CD14-positive monocyte (primary cell): ENCODE measurements at regions not wholly inside any gene's neighbourhood (a gene's known extent, or its start where the extent isn't known, plus 50 kb on each side); places are given as distances from the start of the nearest gene placed in this dataset.

Experiments
- DNase-seq, 3 donors: peaks; one replicate each; pipeline ENCODE4 v3.0.0-alpha.2; 2011 to 2022
- H2AFZ ChIP-seq: 2 replicates; pipeline ENCODE4 v1.6.0; 2012; ENCODE audit warnings: mild to moderate bottlenecking, low read depth, low read length, inconsistent platforms; ENCODE audit not compliant: insufficient read depth, poor library complexity, severe bottlenecking
- H3K27ac ChIP-seq, 2 donors: 1 replicate in 1 of 2; 2 replicates in 1 of 2; pipeline ENCODE4 v1.5.1; 2012 to 2013; ENCODE audit warnings: low read length in 2 of 2, control low read depth in 1 of 2, inconsistent platforms in 1 of 2, low read depth in 1 of 2, mild to moderate bottlenecking in 1 of 2
- H3K27me3 ChIP-seq, 2 donors: one replicate each; pipeline versions ENCODE4 v1.6.0 to v1.6.1; 2011 to 2013; ENCODE audit warnings: low read length in 2 of 2; ENCODE audit not compliant: control insufficient read depth in 2 of 2, insufficient read depth in 2 of 2
- H3K36me3 ChIP-seq, 2 donors: replicated peaks in 1 of 2; 1 replicate in 1 of 2; 2 replicates in 1 of 2; pipeline versions ENCODE4 v1.5.1 to v1.6.1; 2012 to 2013; ENCODE audit warnings: low read length in 2 of 2, control low read depth in 1 of 2, inconsistent platforms in 1 of 2, mild to moderate bottlenecking in 1 of 2; ENCODE audit not compliant: insufficient read depth in 2 of 2, control insufficient read depth in 1 of 2
- H3K4me1 ChIP-seq, 2 donors: 1 replicate in 1 of 2; 2 replicates in 1 of 2; pipeline versions ENCODE4 v1.5.1 to v1.6.1; 2012 to 2013; ENCODE audit warnings: low read length in 2 of 2, control low read depth in 1 of 2, inconsistent platforms in 1 of 2, mild to moderate bottlenecking in 1 of 2, moderate library complexity in 1 of 2; ENCODE audit not compliant: insufficient read depth in 2 of 2, control insufficient read depth in 1 of 2
- H3K4me2 ChIP-seq: replicated peaks from 2 replicates; pipeline ENCODE3; 2012; ENCODE audit warnings: low read length, moderate library complexity, mild to moderate bottlenecking; ENCODE audit not compliant: poor library complexity, severe bottlenecking; ENCODE audit errors: extremely low read depth
- H3K4me3 ChIP-seq, 3 experiments: fragments of 200-600 bp in 1 of 3; sonication (generic) in 1 of 3; replicated peaks in 1 of 3; 1 replicate in 2 of 3; 2 replicates in 1 of 3; pipeline ENCODE4 v1.5.1; 2011 to 2013; ENCODE audit warnings: low read length in 3 of 3, mild to moderate bottlenecking in 3 of 3, control low read depth in 2 of 3, low read depth in 2 of 3, inconsistent platforms in 1 of 3, moderate library complexity in 1 of 3
- H3K79me2 ChIP-seq: 2 replicates; pipeline ENCODE4 v1.6.0; 2012; ENCODE audit warnings: mild to moderate bottlenecking, control low read depth, inconsistent platforms, low read length, moderate library complexity; ENCODE audit not compliant: insufficient read depth
- H3K9ac ChIP-seq: 2 replicates; pipeline ENCODE4 v1.6.0; 2017; ENCODE audit warnings: low read length, mild to moderate bottlenecking; ENCODE audit not compliant: insufficient read depth, poor library complexity, severe bottlenecking
- H3K9me3 ChIP-seq, 2 donors: replicated peaks in 1 of 2; 1 replicate in 1 of 2; 2 replicates in 1 of 2; pipeline versions ENCODE4 v1.5.1 to v1.6.1; 2012 to 2013; ENCODE audit warnings: low read length in 2 of 2, control low read depth in 1 of 2; ENCODE audit not compliant: control insufficient read depth in 1 of 2, insufficient read depth in 1 of 2
- H4K20me1 ChIP-seq: 2 replicates; pipeline ENCODE4 v1.6.0; 2012; ENCODE audit warnings: mild to moderate bottlenecking, low read length, control low read depth, moderate library complexity; ENCODE audit not compliant: insufficient read depth
- H3K27ac Mint-ChIP-seq, 7 donors: one replicate each; pipeline ENCODE4 v1.8.0; 2020; ENCODE audit warnings: mild to moderate bottlenecking in 7 of 7, mixed read lengths in 7 of 7, moderate library complexity in 6 of 7, inconsistent platforms in 2 of 7
- H3K27me3 Mint-ChIP-seq, 3 donors: one replicate each; pipeline ENCODE4 v1.8.0; 2021 to 2022; ENCODE audit warnings: low read depth in 3 of 3, mild to moderate bottlenecking in 3 of 3, mixed read lengths in 3 of 3, moderate library complexity in 3 of 3, inconsistent platforms in 1 of 3
- H3K36me3 Mint-ChIP-seq, 2 donors: one replicate each; pipeline ENCODE4 v1.8.0; 2020; ENCODE audit warnings: mixed read lengths in 2 of 2, inconsistent platforms in 1 of 2, mild to moderate bottlenecking in 1 of 2
- H3K4me1 Mint-ChIP-seq: one replicate; pipeline ENCODE4 v1.8.0; 2020; ENCODE audit warnings: mild to moderate bottlenecking, mixed read lengths
- H3K4me3 Mint-ChIP-seq, 2 donors: one replicate each; pipeline ENCODE4 v1.8.0; 2020; ENCODE audit warnings: mild to moderate bottlenecking in 2 of 2, mixed read lengths in 2 of 2, moderate library complexity in 1 of 2
- H3K9me3 Mint-ChIP-seq, 7 donors: one replicate each; pipeline ENCODE4 v1.8.0; 2020 to 2022; ENCODE audit warnings: mixed read lengths in 7 of 7, mild to moderate bottlenecking in 6 of 7, moderate library complexity in 6 of 7, inconsistent platforms in 2 of 7
- WGBS: methylation state at CpG from one replicate; pipeline ENCODE4 v1.1.5; 2013; ENCODE audit warnings: missing lambda C conversion rate; ENCODE audit not compliant: insufficient coverage; 5-methylcytosine and 5-hydroxymethylcytosine counted together
- intact Hi-C, 2 donors: fragments of 100-400 bp; cut with micrococcal nuclease; formaldehyde crosslinking; loops; one replicate each; pipeline versions ENCODE4 v1.15.0 to v1.15.1; 2023
- TF ChIP-seq, protein P1 (sequence below): fragments of 200-600 bp; IDR thresholded peaks from one replicate; pipeline ENCODE4 v1.8.0; 2022; ENCODE audit warnings: antibody characterized with exemption, mild to moderate bottlenecking

DNA sequence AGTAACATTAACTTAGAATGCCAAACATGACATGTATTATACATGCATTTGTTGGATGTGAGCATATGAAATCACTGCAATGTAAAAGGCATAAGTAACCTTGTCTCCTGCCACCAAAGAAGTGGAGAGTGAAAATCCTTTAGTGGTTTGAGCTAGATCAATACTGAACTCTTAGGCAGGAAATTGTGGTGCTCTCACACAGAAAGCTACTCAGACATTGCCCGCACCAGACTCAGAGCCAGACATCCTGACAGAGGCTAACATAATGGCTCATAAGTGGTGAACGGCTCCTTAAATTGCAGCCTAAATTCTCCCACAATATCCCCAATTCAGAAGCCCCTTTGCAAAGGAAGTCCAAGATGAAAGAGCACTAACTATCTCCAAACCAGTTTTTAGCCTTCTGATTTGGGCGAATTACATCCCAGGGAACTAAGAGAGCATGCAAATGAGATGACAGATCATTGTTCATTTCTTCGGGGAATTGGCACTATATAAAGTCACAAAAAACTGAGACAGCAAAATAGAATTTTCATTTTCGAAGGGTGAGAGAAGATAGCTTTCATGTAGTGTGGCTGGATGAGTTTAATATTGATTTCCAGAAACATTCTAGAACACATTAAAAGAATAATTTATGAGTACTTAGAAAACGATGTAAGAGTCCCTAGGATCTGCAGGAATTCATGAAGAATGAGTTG is 233.6 kb upstream of the RPS6KA3 start:
- no peak overlapping the region for H3K4me2 ChIP-seq

DNA sequence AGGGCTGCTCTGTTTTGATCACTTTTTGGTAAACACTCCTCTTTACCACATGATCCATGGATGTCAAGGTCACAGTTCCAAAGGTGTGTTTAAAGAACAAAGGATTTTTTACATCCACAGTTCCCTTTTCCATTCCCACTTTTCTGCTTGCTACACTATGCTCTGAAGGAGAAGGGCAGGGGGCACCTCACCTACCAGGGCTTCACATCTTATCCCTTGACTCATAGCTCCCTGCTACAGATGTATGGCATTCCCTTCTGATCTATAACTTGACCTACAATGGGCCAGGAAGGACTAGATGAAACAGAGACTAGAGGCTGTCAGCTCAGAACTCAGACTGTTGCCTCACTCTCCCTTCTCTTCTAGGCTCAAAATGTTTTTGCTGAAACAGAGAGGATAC is 233.1 kb upstream of the RPS6KA3 start:
- Histone ChIP-seq H2AFZ (no peak overlapping the region), H3K27me3 (no peaks in the 10 kb centered on the region), H3K9ac (no peak overlapping the region), H4K20me1 (no peaks in the 10 kb centered on the region), H3K79me2 (no peaks in the 10 kb centered on the region), H3K36me3 (no peaks in the 10 kb centered on the region), H3K4me2 (no peak overlapping the region), H3K4me1 (no peaks in the 10 kb centered on the region), H3K4me3 (no peak overlapping the region), H3K9me3 (no peaks in the 10 kb centered on the region), H3K27ac (no peak overlapping the region)
- Mint-ChIP-seq H3K27me3 (peaks cover 0 to 6% (median 0%) of the 10 kb centered on the region in 3 donors), H3K36me3 (no peaks in the 10 kb centered on the region), H3K27ac (no peak overlapping the region), H3K4me3 (no peak overlapping the region), H3K9me3 (peaks cover 0 to 3% (median 0%) of the 10 kb centered on the region in 7 donors), H3K4me1 (no peaks in the 10 kb centered on the region)
- TF ChIP-seq, protein P1, sequence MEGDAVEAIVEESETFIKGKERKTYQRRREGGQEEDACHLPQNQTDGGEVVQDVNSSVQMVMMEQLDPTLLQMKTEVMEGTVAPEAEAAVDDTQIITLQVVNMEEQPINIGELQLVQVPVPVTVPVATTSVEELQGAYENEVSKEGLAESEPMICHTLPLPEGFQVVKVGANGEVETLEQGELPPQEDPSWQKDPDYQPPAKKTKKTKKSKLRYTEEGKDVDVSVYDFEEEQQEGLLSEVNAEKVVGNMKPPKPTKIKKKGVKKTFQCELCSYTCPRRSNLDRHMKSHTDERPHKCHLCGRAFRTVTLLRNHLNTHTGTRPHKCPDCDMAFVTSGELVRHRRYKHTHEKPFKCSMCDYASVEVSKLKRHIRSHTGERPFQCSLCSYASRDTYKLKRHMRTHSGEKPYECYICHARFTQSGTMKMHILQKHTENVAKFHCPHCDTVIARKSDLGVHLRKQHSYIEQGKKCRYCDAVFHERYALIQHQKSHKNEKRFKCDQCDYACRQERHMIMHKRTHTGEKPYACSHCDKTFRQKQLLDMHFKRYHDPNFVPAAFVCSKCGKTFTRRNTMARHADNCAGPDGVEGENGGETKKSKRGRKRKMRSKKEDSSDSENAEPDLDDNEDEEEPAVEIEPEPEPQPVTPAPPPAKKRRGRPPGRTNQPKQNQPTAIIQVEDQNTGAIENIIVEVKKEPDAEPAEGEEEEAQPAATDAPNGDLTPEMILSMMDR: no peak
- no peak for DNase-seq
- intact Hi-C loops: no loop called here

More for the DNA sequence above, 233.6 kb upstream of the RPS6KA3 start:
- TF ChIP-seq, protein P1: no peak
- H3K36me3 ChIP-seq: no peaks in the 10 kb centered on the region
- H3K4me1 ChIP-seq: no peaks in the 10 kb centered on the region
- no peak for DNase-seq
- no peak overlapping the region for H3K27ac ChIP-seq
- Mint-ChIP-seq H3K27ac (no peak overlapping the region), H3K9me3 (peaks cover 0 to 3% (median 0%) of the 10 kb centered on the region in 7 donors), H3K36me3 (no peaks in the 10 kb centered on the region), H3K27me3 (peaks cover 0 to 6% (median 0%) of the 10 kb centered on the region in 3 donors), H3K4me3 (no peak overlapping the region), H3K4me1 (no peaks in the 10 kb centered on the region)
- H3K9ac ChIP-seq: no peak overlapping the region
- H2AFZ ChIP-seq: no peak overlapping the region
- H4K20me1 ChIP-seq: no peaks in the 10 kb centered on the region
- intact Hi-C loops: no loop called here
- no peaks in the 10 kb centered on the region for H3K27me3 ChIP-seq
- no peaks in the 10 kb centered on the region for H3K9me3 ChIP-seq
- H3K79me2 ChIP-seq: no peaks in the 10 kb centered on the region
- H3K4me3 ChIP-seq: no peak overlapping the region
- WGBS: no CpG with 5 or more reads among the region's 6 CpGs
